NCI-H1930 (cell line): ENCODE measurements at regions not wholly inside any gene's neighbourhood (a gene's known extent, or its start where the extent isn't known, plus 50 kb on each side); places are given as distances from the start of the nearest gene placed in this dataset.
"Not testable (repeated sequence)": the region's sequence is repeated elsewhere in the genome, so short reads cannot be mapped to it uniquely, and the experiment has no call there.

Experiments
- DNase-seq, 2 experiments: peaks; one replicate each; lab custom pipeline; 2025; lab: John Stamatoyannopoulos, UW

GRCh38 chr3:89533275-89533674, 425.9 kb downstream of the EPHA3 start:
- DNase-seq, result no peak

DNA sequence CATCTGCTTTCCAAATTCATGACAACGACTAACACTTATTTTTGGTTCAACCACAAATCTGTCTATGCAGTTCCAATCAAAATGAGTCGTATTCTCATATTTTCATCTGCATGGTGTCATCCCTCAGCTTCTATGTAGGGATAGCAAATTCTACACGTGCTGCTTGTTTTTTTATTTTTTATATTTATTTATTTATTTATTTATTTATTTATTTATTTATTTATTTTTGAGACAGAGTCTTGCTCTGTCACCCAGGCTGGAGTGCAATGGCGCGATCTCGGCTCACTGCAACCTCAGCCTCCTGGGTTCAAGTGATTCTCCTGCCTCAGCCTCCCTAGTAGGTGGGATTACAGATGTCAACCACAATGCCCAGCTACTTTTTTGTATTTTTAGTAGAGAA, 447.2 kb downstream of the EPHA3 start:
- not testable (repeated sequence) for DNase-seq

DNA sequence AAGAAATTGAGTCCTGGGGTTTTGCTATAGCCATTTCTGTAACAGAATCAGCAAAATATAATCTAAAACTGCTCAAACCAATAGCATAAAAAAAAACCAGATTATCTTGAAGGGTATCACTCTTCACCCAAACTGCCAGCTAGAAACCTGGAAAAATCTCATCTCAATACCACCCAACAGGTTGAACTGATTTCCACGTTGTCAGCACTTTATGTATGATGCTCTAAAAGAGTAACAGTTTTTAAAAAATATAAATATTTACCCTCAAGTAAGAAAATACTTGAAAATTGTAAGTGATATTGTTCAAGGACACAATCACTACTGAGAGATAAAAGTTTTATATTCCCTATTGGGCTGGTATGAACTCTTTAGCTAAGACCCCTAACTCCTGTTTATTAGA, 451.3 kb downstream of the EPHA3 start:
- DNase-seq, result no peak

GRCh38 chr3:89560568-89560967, 453.1 kb downstream of the EPHA3 start:
- DNase-seq, result no peak

GRCh38 chr3:89562373-89562772, 455.0 kb downstream of the EPHA3 start:
- no peak for DNase-seq

DNA sequence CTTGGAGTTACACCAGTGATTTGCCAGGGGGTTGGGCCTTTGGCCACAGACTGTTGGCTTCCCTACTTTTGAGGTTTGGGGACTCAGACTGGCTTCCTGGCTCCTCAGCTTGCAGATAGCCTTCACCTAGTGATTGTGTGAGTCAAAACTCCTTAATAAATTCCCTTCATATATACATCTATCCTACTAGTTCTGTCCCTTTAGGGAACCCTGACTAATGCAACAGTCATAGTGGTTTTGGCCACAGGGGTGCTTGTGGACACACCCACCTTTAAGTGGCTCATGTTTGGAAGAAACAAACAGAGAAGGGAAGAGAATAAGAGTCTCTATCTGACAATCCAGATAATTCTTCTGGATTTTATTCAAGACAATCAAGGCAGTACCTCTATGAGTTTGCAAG, 457.7 kb downstream of the EPHA3 start:
- no peak for DNase-seq

- no peak for DNase-seq
Observed at GRCh38 chr3:89570465-89570864, 463.0 kb downstream of the EPHA3 start.

DNA sequence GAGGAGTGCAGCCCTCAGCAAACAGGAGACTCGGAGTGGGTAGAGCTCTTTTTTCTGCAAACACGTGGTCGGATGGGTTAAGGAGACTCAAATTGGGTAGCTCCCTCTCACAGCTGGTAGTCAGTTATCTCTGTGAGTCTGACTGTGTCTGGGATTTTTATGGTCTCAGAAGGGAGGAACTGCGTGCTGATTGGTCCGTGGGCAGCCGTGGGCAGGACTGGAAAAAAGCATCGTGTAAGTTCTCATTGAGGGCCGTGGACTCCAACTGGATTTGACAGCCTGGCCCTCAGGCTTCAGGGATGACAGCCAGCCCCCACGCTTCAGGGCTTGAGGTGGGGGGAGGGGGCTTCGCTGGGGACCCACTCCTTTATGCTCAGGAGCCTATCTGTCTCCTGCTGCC, 463.9 kb downstream of the EPHA3 start:
- DNase-seq, result no peak

DNA sequence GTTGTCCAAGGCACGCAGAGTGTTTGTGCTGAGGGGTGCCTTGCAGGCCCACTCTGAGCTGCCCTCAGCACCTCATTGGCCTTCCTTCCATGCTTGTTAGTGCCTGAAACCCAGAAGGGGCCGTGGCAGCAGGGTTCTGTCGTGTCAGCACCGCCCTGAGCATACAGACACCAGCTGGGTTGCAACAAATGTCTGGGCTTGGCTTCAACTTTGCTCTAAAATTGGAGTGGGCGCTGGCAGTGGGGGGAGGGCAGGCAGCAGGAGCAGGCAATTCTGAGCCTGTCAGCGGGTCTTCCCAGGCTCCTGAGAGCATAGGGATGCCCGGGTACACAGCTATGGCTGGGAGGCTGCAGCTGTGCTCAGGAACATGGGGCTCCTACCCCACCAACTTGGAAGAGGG, 464.3 kb downstream of the EPHA3 start:
- DNase-seq, result no peak

DNA sequence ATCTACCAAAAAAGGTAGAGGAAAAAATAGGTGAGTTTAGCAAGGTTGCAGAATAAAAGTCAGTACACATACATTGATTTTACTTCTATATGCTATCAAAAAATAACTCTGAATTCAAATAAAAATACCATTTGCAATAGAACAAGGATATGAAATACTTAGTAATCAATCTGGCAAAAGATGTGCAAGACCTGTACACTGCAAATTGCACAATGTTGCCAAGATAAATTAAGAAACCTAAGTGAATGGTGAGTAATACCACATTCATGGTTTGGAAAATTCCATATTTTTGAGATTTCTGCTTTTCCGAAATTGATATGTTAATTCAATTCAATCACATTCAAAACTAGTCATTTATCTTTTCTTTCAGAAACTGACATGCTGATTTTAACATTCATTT, 464.8 kb downstream of the EPHA3 start:
- no peak for DNase-seq

- DNase-seq, result no peak
Observed at GRCh38 chr3:89576417-89576816, 469.0 kb downstream of the EPHA3 start.

GRCh38 chr3:89577637-89578530, 470.5 kb downstream of the EPHA3 start:
- no peak for DNase-seq

- no peak for DNase-seq
Observed at GRCh38 chr3:89580859-89581258, 473.4 kb downstream of the EPHA3 start.

GRCh38 chr3:89584398-89584797, 477.0 kb downstream of the EPHA3 start:
- no peak for DNase-seq

GRCh38 chr3:89586256-89586655, 478.8 kb downstream of the EPHA3 start:
- DNase-seq, result peak in 1 of 2 experiments; percentile 17

- DNase-seq, result no peak
Observed at GRCh38 chr3:89586676-89587075, 479.3 kb downstream of the EPHA3 start.

- DNase-seq, result no peak
Observed at GRCh38 chr3:89606151-89606550, 498.7 kb downstream of the EPHA3 start.

DNA sequence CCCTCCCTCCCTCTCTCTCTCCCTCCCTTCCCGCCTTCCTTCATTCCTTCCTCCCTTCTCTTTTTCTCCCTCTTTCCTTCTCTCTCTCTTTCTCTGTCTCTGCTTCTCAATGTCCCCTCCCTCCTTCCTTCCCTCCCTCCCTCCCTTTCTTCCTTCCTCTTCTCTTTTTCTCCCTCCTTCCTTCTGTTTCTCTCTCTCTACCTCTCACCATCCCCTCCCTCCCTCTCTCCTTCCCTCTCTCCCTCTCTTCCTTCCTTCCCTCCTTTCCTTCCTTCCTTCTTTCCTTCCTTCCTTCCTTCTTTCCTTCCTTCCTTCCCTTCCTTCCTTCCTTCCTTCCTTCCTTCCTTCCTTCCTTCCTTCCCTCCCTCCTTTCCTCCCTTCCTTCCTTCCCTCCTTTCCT, 504.6 kb downstream of the EPHA3 start:
- no peak for DNase-seq

- DNase-seq, result no peak
Observed at GRCh38 chr3:89613241-89613640, 505.8 kb downstream of the EPHA3 start.

DNA sequence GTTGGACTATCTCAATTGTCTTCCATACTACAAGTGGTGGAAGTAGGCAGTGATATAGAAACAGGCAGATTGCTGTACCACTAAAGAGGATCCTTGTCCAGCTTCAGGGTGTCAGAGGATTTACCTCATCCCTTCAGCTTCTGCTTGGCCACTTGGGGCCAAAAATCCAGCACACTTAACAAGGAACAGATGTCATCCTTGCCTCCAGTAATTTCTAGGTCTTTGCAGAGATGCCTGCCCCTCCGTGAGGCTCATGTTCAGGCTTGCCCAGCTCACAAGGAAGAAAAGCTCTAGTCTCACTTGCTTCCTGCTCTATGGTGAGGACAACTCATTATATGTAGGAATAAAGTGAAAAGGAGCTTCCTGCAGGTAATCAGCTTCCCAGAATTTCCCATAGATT, 510.3 kb downstream of the EPHA3 start:
- DNase-seq, result no peak

DNA sequence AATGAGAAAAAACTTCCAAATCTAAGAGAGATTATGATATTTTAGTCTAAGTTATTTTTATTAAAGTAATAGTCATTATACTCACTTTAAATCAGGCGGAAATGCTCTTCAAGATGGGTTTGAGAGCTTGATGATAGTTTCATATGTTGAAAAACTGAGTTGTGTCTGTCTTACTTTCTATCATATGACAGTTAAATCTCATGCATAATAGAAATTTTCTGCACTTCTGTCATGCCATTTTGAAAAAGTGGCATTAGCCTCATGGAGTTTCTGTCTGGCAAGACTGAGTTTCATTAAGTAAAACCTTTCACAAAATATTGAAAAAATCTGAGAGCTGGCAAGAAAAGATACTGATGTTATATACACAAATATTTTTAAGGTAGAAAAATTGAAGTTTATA, 511.8 kb downstream of the EPHA3 start:
- no peak for DNase-seq

DNA sequence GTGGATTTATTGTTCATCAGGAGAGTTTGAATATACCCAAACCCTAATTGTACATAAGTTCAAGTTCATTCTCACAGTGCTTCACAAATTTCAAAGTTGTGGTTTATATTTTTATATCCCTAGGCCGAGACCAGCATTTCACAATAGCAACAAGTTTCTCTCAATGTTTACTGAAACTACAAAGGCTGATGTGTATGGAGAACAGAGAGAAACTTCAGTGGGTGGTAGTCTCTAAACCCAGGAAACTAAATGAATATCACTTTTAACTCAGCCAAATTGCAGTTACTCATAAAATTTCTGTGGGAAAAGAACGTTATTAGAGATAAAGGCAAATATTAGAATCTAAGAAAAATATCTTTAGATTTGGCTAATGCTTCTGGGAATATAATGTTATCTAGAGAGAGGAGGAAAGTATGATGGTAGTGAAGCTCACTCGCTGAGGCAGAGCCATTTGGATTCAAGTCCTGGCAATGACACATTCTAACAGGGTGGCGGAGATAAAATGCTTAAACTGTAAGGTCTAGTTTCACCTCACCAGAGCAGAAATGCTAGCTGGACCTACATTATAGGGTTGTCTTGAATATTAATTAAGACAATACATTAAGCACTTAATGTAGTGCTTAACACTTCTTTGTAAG, 514.8 kb downstream of the EPHA3 start:
- no peak for DNase-seq

GRCh38 chr3:89624494-89624893, 517.1 kb downstream of the EPHA3 start:
- no peak for DNase-seq

- DNase-seq, result no peak
Observed at GRCh38 chr3:89625945-89626344, 518.5 kb downstream of the EPHA3 start.
